Astrocyte of the cerebellum (primary cell): ENCODE measurements at regions not wholly inside any gene's neighbourhood (a gene's known extent, or its start where the extent isn't known, plus 50 kb on each side); places are given as distances from the start of the nearest gene placed in this dataset.
A peak's percentile ranks its signal among the peaks of the same experiment; 100 is the strongest.
"Not testable (repeated sequence)": the region's sequence is repeated elsewhere in the genome, so short reads cannot be mapped to it uniquely, and the experiment has no call there.

Experiments used
- DNase-seq: peaks from one replicate; pipeline ENCODE4 v3.0.0-alpha.2; 2011; ENCODE audit warnings: low read depth
- H3K4me3 ChIP-seq: 2 replicates; pipeline ENCODE4 v1.5.1; 2011; ENCODE audit warnings: mild to moderate bottlenecking, low read depth, low read length, moderate library complexity
- in situ Hi-C: cut with HindIII; loops from 2 replicates; pipeline ENCODE4 v1.10.0; 2017; ENCODE audit warnings: low sequenced_read_pairs
- TF ChIP-seq, protein P1 (sequence below): IDR thresholded peaks from 2 replicates; pipeline ENCODE4 v1.5.1; 2012; ENCODE audit warnings: low read length, low read depth, moderate library complexity, mild to moderate bottlenecking; ENCODE audit errors: missing control alignments

DNA sequence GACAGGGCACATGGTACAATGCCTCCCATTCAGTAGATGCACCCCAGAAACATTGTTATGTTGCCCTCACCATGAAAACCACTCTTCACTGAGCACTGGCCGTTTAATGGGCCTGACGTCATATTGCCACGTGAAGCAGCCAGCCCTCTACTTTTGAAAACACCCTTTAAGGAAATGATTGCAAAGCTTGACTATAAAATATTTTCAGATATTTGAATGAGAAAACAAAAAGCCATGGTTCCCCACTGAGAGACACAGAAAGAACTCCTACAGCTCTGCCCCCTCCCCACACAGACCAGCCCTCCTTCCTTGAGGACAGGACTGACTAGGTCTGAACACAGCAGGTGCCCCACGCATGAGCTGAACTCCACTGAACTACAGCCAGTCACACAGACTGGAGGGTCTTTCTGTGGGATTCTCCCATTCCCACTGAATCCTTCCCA lies 349.1 kb downstream of the ANAPC1 start:
- TF ChIP-seq, protein P1, sequence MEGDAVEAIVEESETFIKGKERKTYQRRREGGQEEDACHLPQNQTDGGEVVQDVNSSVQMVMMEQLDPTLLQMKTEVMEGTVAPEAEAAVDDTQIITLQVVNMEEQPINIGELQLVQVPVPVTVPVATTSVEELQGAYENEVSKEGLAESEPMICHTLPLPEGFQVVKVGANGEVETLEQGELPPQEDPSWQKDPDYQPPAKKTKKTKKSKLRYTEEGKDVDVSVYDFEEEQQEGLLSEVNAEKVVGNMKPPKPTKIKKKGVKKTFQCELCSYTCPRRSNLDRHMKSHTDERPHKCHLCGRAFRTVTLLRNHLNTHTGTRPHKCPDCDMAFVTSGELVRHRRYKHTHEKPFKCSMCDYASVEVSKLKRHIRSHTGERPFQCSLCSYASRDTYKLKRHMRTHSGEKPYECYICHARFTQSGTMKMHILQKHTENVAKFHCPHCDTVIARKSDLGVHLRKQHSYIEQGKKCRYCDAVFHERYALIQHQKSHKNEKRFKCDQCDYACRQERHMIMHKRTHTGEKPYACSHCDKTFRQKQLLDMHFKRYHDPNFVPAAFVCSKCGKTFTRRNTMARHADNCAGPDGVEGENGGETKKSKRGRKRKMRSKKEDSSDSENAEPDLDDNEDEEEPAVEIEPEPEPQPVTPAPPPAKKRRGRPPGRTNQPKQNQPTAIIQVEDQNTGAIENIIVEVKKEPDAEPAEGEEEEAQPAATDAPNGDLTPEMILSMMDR: no peak
- in situ Hi-C loops: no loop called here
- no peak overlapping the region for H3K4me3 ChIP-seq
- DNase-seq: peak; percentile 19

DNA sequence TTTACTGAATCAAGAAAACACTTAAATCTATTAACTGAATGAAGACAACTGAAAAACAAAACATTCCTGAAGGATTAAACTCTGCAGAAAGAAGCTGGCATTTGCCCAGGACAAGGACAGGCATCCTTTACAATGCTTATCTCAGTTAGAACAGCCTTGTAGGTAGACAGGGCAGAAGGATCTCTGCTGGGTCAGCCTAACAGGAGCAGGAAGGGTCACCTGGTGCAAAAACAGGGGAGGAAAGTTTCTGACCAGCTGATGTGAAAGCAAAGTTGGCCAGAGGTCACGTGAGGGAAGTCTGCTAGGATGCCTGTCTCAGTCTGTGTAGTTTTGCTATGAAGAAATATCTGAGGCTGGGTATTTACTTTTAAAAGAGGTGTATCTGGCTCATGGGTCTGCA lies 348.6 kb downstream of the ANAPC1 start:
- TF ChIP-seq, protein P1: no peak
- in situ Hi-C loops: no loop called here
- peak; percentile 20 for DNase-seq
- H3K4me3 ChIP-seq: no peak overlapping the region

- in situ Hi-C loops: no loop called here
- DNase-seq: no peak
- TF ChIP-seq, protein P1: no peak
- H3K4me3 ChIP-seq: no peak overlapping the region
Observed at GRCh38 chr2:111537078-111537655, 346.8 kb downstream of the ANAPC1 start.

- H3K4me3 ChIP-seq, DNase-seq, in situ Hi-C loops: not testable (repeated sequence)
Observed at GRCh38 chr2:111539991-111540390, 344.0 kb downstream of the ANAPC1 start.

DNA sequence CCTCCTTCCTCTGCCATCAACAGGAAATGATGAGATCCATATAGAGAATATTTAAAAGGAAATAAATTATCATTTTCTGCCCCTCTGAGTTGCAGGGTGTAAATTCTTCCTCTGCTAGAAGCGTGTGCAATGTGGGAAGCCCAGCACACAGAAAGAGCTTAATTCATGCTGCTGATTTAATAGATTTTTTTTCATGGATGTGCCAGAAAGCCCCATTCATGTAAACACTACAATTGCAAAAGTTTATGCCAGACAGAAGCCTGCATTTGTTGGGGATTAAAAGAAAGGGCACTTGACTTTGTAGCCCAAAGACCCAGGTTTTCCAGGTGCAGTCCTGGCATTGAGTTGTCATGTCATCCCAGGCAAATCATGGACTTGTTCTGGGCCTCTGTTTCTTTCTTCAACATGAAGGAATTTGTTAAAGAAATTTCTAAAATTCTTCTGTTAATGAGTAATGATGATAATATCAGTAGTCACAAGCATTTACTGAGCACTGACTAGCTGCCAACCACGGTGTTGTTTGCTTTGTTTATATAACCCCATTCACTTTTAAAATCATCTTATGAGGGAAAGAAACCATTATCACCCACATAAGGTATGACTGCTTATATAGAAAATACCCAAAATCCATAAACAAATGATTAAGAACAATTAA lies 341.7 kb downstream of the ANAPC1 start:
- H3K4me3 ChIP-seq, in situ Hi-C loops: not testable (repeated sequence)
- peak; percentile 32 for DNase-seq

DNA sequence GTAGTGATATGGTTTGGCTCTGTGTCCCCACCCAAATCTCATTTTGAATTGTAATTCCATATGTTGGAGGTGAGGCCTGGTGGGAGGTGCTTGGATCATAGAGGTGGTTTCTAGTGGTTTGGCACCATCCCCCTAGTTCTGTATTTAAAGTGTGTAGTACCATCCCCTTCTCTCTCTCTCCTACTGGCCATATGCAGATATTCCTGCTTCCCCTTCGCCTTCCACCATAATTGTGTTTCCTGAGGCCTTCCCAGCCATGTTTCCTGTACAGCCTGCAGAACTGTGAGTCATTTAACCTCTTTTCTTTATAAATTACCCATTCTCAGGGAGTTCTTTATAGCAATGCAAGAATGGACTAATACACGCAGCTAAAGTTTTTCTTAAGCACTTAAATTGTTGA lies 340.0 kb downstream of the ANAPC1 start:
- H3K4me3 ChIP-seq, DNase-seq, in situ Hi-C loops: not testable (repeated sequence)

DNA sequence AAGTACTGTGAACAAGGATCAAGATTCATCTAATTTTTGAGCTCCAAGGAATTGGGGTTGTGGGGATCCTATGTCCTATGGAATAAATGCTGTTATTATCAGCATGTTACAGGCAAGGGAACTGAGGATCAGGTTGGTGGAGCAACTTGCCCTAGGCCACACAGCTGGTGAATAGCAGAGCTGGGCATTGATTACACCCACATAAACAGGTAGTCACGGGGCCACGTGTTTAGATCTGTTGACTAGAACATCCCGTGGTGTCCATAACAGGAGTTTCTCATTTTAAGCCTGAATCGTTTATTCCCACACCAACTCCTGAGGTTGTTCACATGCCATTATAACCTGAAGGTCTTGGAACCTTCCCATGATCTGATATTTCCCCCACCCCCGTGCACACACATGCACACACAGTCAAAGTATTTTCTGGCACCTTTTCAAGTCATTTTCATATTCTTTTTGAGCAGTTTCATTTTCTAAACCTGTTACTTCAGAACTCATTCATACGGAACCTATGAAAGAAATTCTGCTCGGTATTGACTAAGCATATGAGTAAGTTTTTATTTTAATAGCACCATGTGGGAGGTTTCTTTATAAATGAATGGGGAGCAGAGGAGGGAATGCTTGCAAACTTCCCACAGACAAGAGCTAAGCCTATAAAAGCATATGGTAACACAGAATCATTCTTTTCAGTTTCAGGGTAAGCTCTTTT lies 338.1 kb downstream of the ANAPC1 start:
- in situ Hi-C loops, H3K4me3 ChIP-seq, DNase-seq: not testable (repeated sequence)

DNA sequence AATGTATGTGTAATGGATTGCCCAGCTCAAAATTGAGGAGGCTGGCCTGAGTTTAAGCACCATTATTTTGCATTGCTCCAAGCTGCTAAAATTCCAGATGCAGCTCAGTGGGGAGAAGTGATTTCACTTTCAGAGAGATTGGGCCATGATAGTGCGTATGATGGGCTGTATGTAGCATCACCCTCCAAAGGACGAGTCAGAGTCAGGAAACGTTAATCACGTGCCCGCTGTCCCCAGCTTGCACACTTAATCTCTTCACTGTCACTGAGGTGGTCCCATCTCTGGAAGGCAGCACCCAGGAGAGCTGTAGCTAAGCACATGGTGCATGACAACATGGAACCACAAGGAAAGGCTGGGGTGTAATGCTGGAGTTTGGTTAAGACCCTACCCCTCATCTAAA lies 337.4 kb downstream of the ANAPC1 start:
- DNase-seq, H3K4me3 ChIP-seq, in situ Hi-C loops: not testable (repeated sequence)

GRCh38 chr2:111549174-111549573 lies 334.8 kb downstream of the ANAPC1 start:
- in situ Hi-C loops, H3K4me3 ChIP-seq, DNase-seq: not testable (repeated sequence)

DNA sequence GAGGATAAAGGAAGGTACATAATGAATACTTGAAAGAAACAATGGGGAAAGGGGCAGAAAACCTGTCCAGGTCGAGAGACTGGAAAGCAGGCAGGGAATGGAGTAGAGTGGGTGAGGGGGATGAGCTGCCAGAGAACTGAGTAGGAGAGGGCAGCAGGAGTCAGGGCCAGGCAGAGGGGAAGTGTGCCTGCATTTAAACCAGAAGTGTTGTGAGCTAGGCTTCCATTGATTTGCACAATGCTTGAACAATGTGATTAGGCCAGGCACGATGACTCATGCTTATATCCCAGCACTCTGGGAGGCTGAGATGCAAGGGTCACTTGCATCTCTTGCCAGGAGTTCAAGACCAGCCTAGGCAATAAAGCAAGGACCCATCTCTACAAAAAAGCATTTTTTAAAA lies 332.6 kb downstream of the ANAPC1 start:
- DNase-seq, in situ Hi-C loops, H3K4me3 ChIP-seq: not testable (repeated sequence)

GRCh38 chr2:111552625-111553024 lies 331.4 kb downstream of the ANAPC1 start:
- in situ Hi-C loops, DNase-seq, H3K4me3 ChIP-seq: not testable (repeated sequence)

- H3K4me3 ChIP-seq: not testable (repeated sequence)
Observed at GRCh38 chr2:111559301-111559700, 324.7 kb downstream of the ANAPC1 start.

DNA sequence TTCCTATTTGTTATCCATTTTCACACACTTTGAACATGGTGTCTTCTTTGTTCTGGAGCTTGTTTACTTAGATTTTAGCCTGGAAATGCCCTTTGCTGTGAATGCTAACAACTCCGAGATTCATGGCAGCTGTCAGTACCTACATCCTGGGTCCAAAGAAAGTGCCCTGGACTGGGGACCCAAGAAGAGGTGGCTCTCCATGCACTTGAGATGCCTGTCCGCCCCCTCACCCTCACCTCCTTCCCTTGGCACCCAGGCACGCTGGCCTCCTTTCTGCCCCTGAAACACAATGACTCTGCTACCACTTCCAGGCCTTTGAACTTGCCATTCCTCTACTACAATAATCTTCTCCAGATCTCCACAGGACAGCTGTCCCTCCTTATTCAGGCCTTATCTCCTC lies 324.2 kb downstream of the ANAPC1 start:
- DNase-seq, in situ Hi-C loops, H3K4me3 ChIP-seq: not testable (repeated sequence)

More at GRCh38 chr2:111559301-111559700, 324.7 kb downstream of the ANAPC1 start:
- DNase-seq, in situ Hi-C loops: not testable (repeated sequence)

DNA sequence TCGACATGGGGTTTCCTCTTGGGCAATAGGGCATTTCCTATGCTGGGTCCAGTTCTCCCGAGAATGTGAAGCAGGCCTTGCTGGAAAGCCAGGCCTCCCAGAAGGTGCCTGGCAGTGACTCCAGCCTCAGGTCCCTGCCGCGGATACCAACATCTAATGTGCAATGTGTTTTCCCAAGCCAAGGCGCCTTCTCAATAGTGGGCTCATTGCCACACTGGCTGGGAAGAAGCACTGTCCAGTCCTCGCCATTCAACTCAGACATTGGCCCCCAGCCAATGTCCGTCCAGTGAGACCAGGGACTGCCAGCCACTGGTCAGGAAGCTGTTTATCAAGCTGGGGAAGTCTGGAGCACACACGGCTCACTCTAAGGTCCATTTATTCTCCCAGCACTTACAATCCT lies 317.9 kb downstream of the ANAPC1 start:
- DNase-seq, in situ Hi-C loops, H3K4me3 ChIP-seq: not testable (repeated sequence)
